Astrocyte (in vitro differentiated cells and primary cell): ENCODE measurements at regions not wholly inside any gene's neighbourhood (a gene's known extent, or its start where the extent isn't known, plus 50 kb on each side); places are given as distances from the start of the nearest gene placed in this dataset.

Experiments
- DNase-seq: peaks from one replicate; pipeline ENCODE4 v3.0.0-alpha.2; 2010; ENCODE audit warnings: low read depth
- FAIRE-seq: peaks from 2 replicates; lab custom pipeline; 2011; peaks lifted over from hg19 to GRCh38; lab: Jason Lieb, UNC
- H2AFZ ChIP-seq: 2 replicates; pipeline ENCODE4 v1.6.0; 2012; ENCODE audit warnings: low read depth, low read length, inconsistent platforms
- H3K27ac ChIP-seq: 2 replicates; pipeline ENCODE4 v1.5.1; 2011; ENCODE audit warnings: low read depth, low read length, inconsistent platforms
- H3K27me3 ChIP-seq: 2 replicates; pipeline ENCODE4 v1.6.0; 2011; ENCODE audit warnings: low read length, inconsistent platforms; ENCODE audit not compliant: insufficient read depth
- H3K36me3 ChIP-seq: 2 replicates; pipeline ENCODE4 v1.5.1; 2011; ENCODE audit warnings: low read length, inconsistent platforms; ENCODE audit not compliant: insufficient read depth
- H3K4me1 ChIP-seq: 2 replicates; pipeline ENCODE4 v1.5.1; 2011; ENCODE audit warnings: low read length, inconsistent platforms; ENCODE audit not compliant: insufficient read depth
- H3K4me2 ChIP-seq: 2 replicates; pipeline ENCODE4 v1.6.0; 2012; ENCODE audit warnings: low read length, inconsistent platforms
- H3K4me3 ChIP-seq: 2 replicates; pipeline ENCODE4 v1.5.1; 2011; ENCODE audit warnings: low read depth, mild to moderate bottlenecking, low read length, inconsistent platforms; ENCODE audit not compliant: insufficient read depth
- H3K79me2 ChIP-seq: 2 replicates; pipeline ENCODE4 v1.6.0; 2012; ENCODE audit warnings: mild to moderate bottlenecking, low read length, inconsistent platforms; ENCODE audit not compliant: insufficient read depth
- H3K9ac ChIP-seq: 2 replicates; pipeline ENCODE4 v1.6.0; 2012; ENCODE audit warnings: mild to moderate bottlenecking, low read length, inconsistent platforms
- H3K9me3 ChIP-seq: 2 replicates; pipeline ENCODE4 v1.5.1; 2012; ENCODE audit warnings: low read depth, mild to moderate bottlenecking, low read length, inconsistent platforms; ENCODE audit not compliant: insufficient read depth
- H4K20me1 ChIP-seq: 2 replicates; pipeline ENCODE4 v1.6.0; 2012; ENCODE audit warnings: low read length, inconsistent platforms; ENCODE audit not compliant: insufficient read depth
- H3K27ac Mint-ChIP-seq: one replicate; pipeline ENCODE4 v1.8.0; 2021; ENCODE audit warnings: mild to moderate bottlenecking, mixed read lengths; ENCODE audit not compliant: unreplicated experiment
- H3K27me3 Mint-ChIP-seq: one replicate; pipeline ENCODE4 v1.8.0; 2021; ENCODE audit warnings: low read depth, mixed read lengths; ENCODE audit not compliant: unreplicated experiment
- H3K36me3 Mint-ChIP-seq: one replicate; pipeline ENCODE4 v1.8.0; 2021; ENCODE audit warnings: low read depth, mixed read lengths; ENCODE audit not compliant: unreplicated experiment
- H3K4me1 Mint-ChIP-seq: one replicate; pipeline ENCODE4 v1.8.0; 2021; ENCODE audit warnings: low read depth, mixed read lengths; ENCODE audit not compliant: unreplicated experiment
- H3K4me3 Mint-ChIP-seq: one replicate; pipeline ENCODE4 v1.8.0; 2021; ENCODE audit warnings: mild to moderate bottlenecking, moderate library complexity, mixed read lengths; ENCODE audit not compliant: unreplicated experiment
- H3K9me3 Mint-ChIP-seq: one replicate; pipeline ENCODE4 v1.8.0; 2021; ENCODE audit warnings: mild to moderate bottlenecking, mixed read lengths; ENCODE audit not compliant: unreplicated experiment
- CTCF ChIP-seq: IDR thresholded peaks from 2 replicates; pipeline ENCODE4 v1.5.1; 2011; ENCODE audit warnings: low read depth, mild to moderate bottlenecking, inconsistent platforms, low read length, moderate library complexity; ENCODE audit not compliant: insufficient read depth
- EZH2 ChIP-seq: IDR thresholded peaks from 2 replicates; pipeline ENCODE4 v1.6.1; 2012; ENCODE audit warnings: mild to moderate bottlenecking, low read length, inconsistent platforms; ENCODE audit not compliant: insufficient read depth

GRCh38 chr14:22411398-22412055 is 177.5 kb downstream of the DAD1 start:
- no peak overlapping the region for H3K27ac ChIP-seq
- TF ChIP-seq CTCF: no peak
- TF ChIP-seq EZH2: no peak

DNA sequence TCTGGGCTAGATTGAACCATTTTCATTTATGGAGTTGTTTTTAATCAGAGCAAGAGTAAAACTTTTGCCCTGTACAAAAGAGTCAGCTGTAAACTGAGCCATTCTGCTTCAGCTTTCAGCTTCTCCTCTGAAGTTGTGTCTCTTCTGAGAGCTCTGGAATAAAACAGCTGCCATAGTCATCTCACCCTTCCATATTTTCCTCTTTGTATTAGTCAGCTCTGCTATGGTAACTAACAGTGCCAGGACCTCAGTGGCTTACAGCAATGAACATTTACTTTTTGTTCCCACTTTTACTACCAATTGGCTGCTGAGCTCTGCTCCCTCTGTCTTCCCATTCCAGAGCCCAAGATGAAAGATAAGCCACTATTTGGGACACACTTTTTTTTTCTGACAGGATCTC is 178.5 kb downstream of the DAD1 start:
- Histone ChIP-seq H3K9me3 (no peaks in the 10 kb centered on the region), H4K20me1 (no peaks in the 10 kb centered on the region), H2AFZ (no peak overlapping the region), H3K27me3 (no peaks in the 10 kb centered on the region), H3K4me1 (peaks cover 11% of the 10 kb centered on the region), H3K4me3 (no peak overlapping the region), H3K36me3 (no peaks in the 10 kb centered on the region), H3K9ac (no peak overlapping the region), H3K4me2 (no peak overlapping the region), H3K79me2 (no peaks in the 10 kb centered on the region), H3K27ac (no peak overlapping the region)
- FAIRE-seq (no peak), DNase-seq (no peak)
- Mint-ChIP-seq H3K4me3 (no peak overlapping the region), H3K36me3 (no peaks in the 10 kb centered on the region), H3K9me3 (no peaks in the 10 kb centered on the region), H3K27ac (no peak overlapping the region), H3K4me1 (peaks cover 2% of the 10 kb centered on the region), H3K27me3 (peaks cover 20% of the 10 kb centered on the region)
- no peak for TF ChIP-seq EZH2
- TF ChIP-seq CTCF: no peak

More at GRCh38 chr14:22411398-22412055, 177.5 kb downstream of the DAD1 start:
- Histone ChIP-seq H3K4me2 (no peak overlapping the region), H4K20me1 (no peaks in the 10 kb centered on the region), H3K79me2 (no peaks in the 10 kb centered on the region), H3K9ac (no peak overlapping the region), H3K9me3 (no peaks in the 10 kb centered on the region), H2AFZ (no peak overlapping the region), H3K4me1 (peaks cover 11% of the 10 kb centered on the region), H3K36me3 (no peaks in the 10 kb centered on the region), H3K27me3 (peaks cover 2% of the 10 kb centered on the region), H3K4me3 (no peak overlapping the region)
- Mint-ChIP-seq H3K27me3 (peaks cover 22% of the 10 kb centered on the region), H3K27ac (no peak overlapping the region), H3K4me3 (no peak overlapping the region), H3K9me3 (no peaks in the 10 kb centered on the region), H3K4me1 (peaks cover 2% of the 10 kb centered on the region), H3K36me3 (no peaks in the 10 kb centered on the region)
- FAIRE-seq: no peak
- no peak for DNase-seq

- TF ChIP-seq CTCF (no peak), EZH2 (no peak)
- H3K9me3 Mint-ChIP-seq: peaks cover 3% of the 10 kb centered on the region
- Histone ChIP-seq H3K79me2 (no peaks in the 10 kb centered on the region), H4K20me1 (no peaks in the 10 kb centered on the region), H3K4me2 (no peak overlapping the region), H3K9ac (no peak overlapping the region), H3K36me3 (no peaks in the 10 kb centered on the region), H3K9me3 (no peaks in the 10 kb centered on the region), H3K27me3 (no peaks in the 10 kb centered on the region), H3K4me3 (no peak overlapping the region), H3K4me1 (peaks cover 11% of the 10 kb centered on the region), H2AFZ (no peak overlapping the region), H3K27ac (no peak overlapping the region)
- H3K27me3 Mint-ChIP-seq: peaks cover 16% of the 10 kb centered on the region
- no peak overlapping the region for H3K4me3 Mint-ChIP-seq
- no peak overlapping the region for H3K27ac Mint-ChIP-seq
- FAIRE-seq (no peak), DNase-seq (no peak)
- H3K4me1 Mint-ChIP-seq: peaks cover 3% of the 10 kb centered on the region
- H3K36me3 Mint-ChIP-seq: no peaks in the 10 kb centered on the region
Observed at GRCh38 chr14:22409006-22409405, 180.0 kb downstream of the DAD1 start.
